H1 (cell line): ENCODE measurements at regions not wholly inside any gene's neighbourhood (a gene's known extent, or its start where the extent isn't known, plus 50 kb on each side); places are given as distances from the start of the nearest gene placed in this dataset.
A peak's percentile ranks its signal among the peaks of the same experiment; 100 is the strongest.

ENCODE experiments used
- CTCF ChIA-PET: fragments of 300-600 bp; sonication (Branson Sonifier 250); formaldehyde crosslinking; loops from one replicate; lab custom pipeline; 2021; ENCODE audit not compliant: partially characterized antibody; lab: Charles Lee
- POLR2A ChIA-PET: fragments of 300-600 bp; sonication (Branson Sonifier 250); formaldehyde crosslinking; loops from one replicate; lab custom pipeline; 2021; ENCODE audit warnings: inconsistent platforms; ENCODE audit not compliant: partially characterized antibody; lab: Charles Lee
- DNase-seq, 2 experiments: peaks; one replicate each; pipeline versions ENCODE4 v3.0.0 to v3.0.0-alpha.2; 2010 to 2022; ENCODE audit warnings: low spot score in 2 of 2, low read depth in 1 of 2, mixed read lengths in 1 of 2
- FAIRE-seq: peaks from 2 replicates; lab custom pipeline; 2011; peaks lifted over from hg19 to GRCh38; lab: Jason Lieb, UNC
- H2AFZ ChIP-seq: 2 replicates; pipeline ENCODE4 v1.8.1; 2012; ENCODE audit warnings: low read length, inconsistent platforms
- H2AK5ac ChIP-seq: 2 replicates; pipeline ENCODE4 v1.6.1; 2013; ENCODE audit warnings: low read depth, low read length
- H2BK120ac ChIP-seq: replicated peaks from 2 replicates; pipeline ENCODE3; 2013; ENCODE audit warnings: low read depth, low read length, inconsistent platforms
- H2BK12ac ChIP-seq: 2 replicates; pipeline ENCODE4 v1.6.1; 2013; ENCODE audit warnings: low read depth, low read length
- H2BK15ac ChIP-seq: 2 replicates; pipeline ENCODE4 v1.6.1; 2013; ENCODE audit warnings: low read length
- H2BK20ac ChIP-seq: 2 replicates; pipeline ENCODE4 v1.6.1; 2013; ENCODE audit warnings: low read length
- H2BK5ac ChIP-seq: 2 replicates; pipeline ENCODE4 v1.6.1; 2013; ENCODE audit warnings: low read depth, low read length
- H3K14ac ChIP-seq: 2 replicates; pipeline ENCODE4 v1.6.1; 2013; ENCODE audit warnings: inconsistent platforms; ENCODE audit not compliant: insufficient read length
- H3K18ac ChIP-seq: 2 replicates; pipeline ENCODE4 v1.6.1; 2013; ENCODE audit warnings: low read length; ENCODE audit errors: extremely low read depth
- H3K23ac ChIP-seq: 2 replicates; pipeline ENCODE4 v1.6.1; 2013; ENCODE audit warnings: inconsistent platforms; ENCODE audit not compliant: insufficient read length
- H3K23me2 ChIP-seq: 2 replicates; pipeline ENCODE4 v1.6.1; 2013; ENCODE audit warnings: low read depth, low read length
- H3K27ac ChIP-seq: 2 replicates; pipeline ENCODE4 v1.6.1; 2011; ENCODE audit warnings: low read depth, low read length, inconsistent platforms
- H3K27me3 ChIP-seq, 4 experiments: replicated peaks in 1 of 4; 1 replicate in 1 of 4; 2 replicates in 3 of 4; pipeline versions ENCODE4 v1.6.1 to v1.8.1; 2011 to 2013; ENCODE audit warnings: low read length in 3 of 4, mild to moderate bottlenecking in 3 of 4, inconsistent platforms in 2 of 4, mixed read lengths in 2 of 4, moderate library complexity in 1 of 4; ENCODE audit not compliant: control insufficient read depth in 3 of 4, insufficient read depth in 3 of 4; ENCODE audit errors: extremely low read depth in 1 of 4
- H3K36me3 ChIP-seq, 4 experiments: 2 replicates each; pipeline versions ENCODE4 v1.6.1 to v1.8.1; 2011 to 2013; ENCODE audit warnings: mild to moderate bottlenecking in 4 of 4, low read length in 3 of 4, moderate library complexity in 2 of 4, control low read depth in 1 of 4, inconsistent platforms in 1 of 4; ENCODE audit not compliant: insufficient read depth in 4 of 4, control insufficient read depth in 2 of 4
- H3K4ac ChIP-seq: replicated peaks from 2 replicates; pipeline ENCODE3; 2013; ENCODE audit warnings: low read length, low read depth, mixed read lengths, inconsistent platforms; ENCODE audit not compliant: insufficient read length
- H3K4me1 ChIP-seq, 4 experiments: replicated peaks in 1 of 4; 1 replicate in 1 of 4; 2 replicates in 3 of 4; pipeline versions ENCODE4 v1.6.1 to v1.8.1; 2011 to 2013; ENCODE audit warnings: low read length in 3 of 4, inconsistent platforms in 2 of 4, mixed read lengths in 1 of 4; ENCODE audit not compliant: insufficient read depth in 4 of 4, control insufficient read depth in 3 of 4
- H3K4me2 ChIP-seq, 2 experiments: 2 replicates each; pipeline versions ENCODE4 v1.6.1 to v1.8.1; 2011 to 2013; ENCODE audit warnings: low read depth in 2 of 2, low read length in 2 of 2, control low read depth in 1 of 2, inconsistent platforms in 1 of 2, mild to moderate bottlenecking in 1 of 2; ENCODE audit not compliant: insufficient read depth in 1 of 2
- H3K4me3 ChIP-seq, 4 experiments: fragments of 200-600, 300-600 bp in 1 of 4; sonication (generic), shearing (Covaris generic), sonication (Bioruptor Twin) in 1 of 4; 2 replicates each; pipeline versions ENCODE4 v1.5.1 to v1.8.1; 2011 to 2016; ENCODE audit warnings: low read length in 4 of 4, low read depth in 3 of 4, control low read depth in 2 of 4, inconsistent platforms in 2 of 4, mild to moderate bottlenecking in 2 of 4, mixed read lengths in 1 of 4, moderate library complexity in 1 of 4; ENCODE audit not compliant: insufficient read depth in 2 of 4; ENCODE audit errors: extremely low read depth in 1 of 4
- H3K56ac ChIP-seq: replicated peaks from 2 replicates; pipeline ENCODE3; 2013; ENCODE audit warnings: low read depth, mild to moderate bottlenecking, mixed read lengths, low read length, inconsistent platforms; ENCODE audit not compliant: insufficient read length
- H3K79me1 ChIP-seq: 2 replicates; pipeline ENCODE4 v1.6.1; 2013; ENCODE audit warnings: low read depth, low read length, control low read depth
- H3K79me2 ChIP-seq, 2 experiments: 2 replicates each; pipeline versions ENCODE4 v1.6.1 to v1.8.1; 2012 to 2013; ENCODE audit warnings: low read length in 2 of 2, mild to moderate bottlenecking in 2 of 2, inconsistent platforms in 1 of 2; ENCODE audit not compliant: insufficient read depth in 2 of 2, control insufficient read depth in 1 of 2
- H3K9ac ChIP-seq, 4 experiments: replicated peaks in 1 of 4; 1 replicate in 1 of 4; 2 replicates in 3 of 4; pipeline versions ENCODE4 v1.6.1 to v1.8.1; 2011 to 2013; ENCODE audit warnings: low read depth in 3 of 4, low read length in 3 of 4, control low read depth in 2 of 4, mild to moderate bottlenecking in 2 of 4, moderate library complexity in 2 of 4, inconsistent platforms in 1 of 4; ENCODE audit errors: extremely low read depth in 1 of 4
- H3K9me3 ChIP-seq, 2 experiments: 2 replicates each; pipeline versions ENCODE4 v1.6.1 to v1.8.1; 2012 to 2013; ENCODE audit warnings: mild to moderate bottlenecking in 2 of 2, moderate library complexity in 2 of 2, control low read depth in 1 of 2, inconsistent platforms in 1 of 2, low read depth in 1 of 2, low read length in 1 of 2, mixed read lengths in 1 of 2; ENCODE audit not compliant: insufficient read depth in 2 of 2
- H4K20me1 ChIP-seq, 2 experiments: replicated peaks in 1 of 2; 2 replicates each; pipeline versions ENCODE3 to v1.8.1; 2011 to 2013; ENCODE audit warnings: inconsistent platforms in 2 of 2, low read length in 2 of 2, mild to moderate bottlenecking in 1 of 2; ENCODE audit not compliant: insufficient read depth in 2 of 2, control insufficient read depth in 1 of 2
- H4K5ac ChIP-seq: 2 replicates; pipeline ENCODE4 v1.6.1; 2013; ENCODE audit warnings: low read length, low read depth, mixed read lengths, inconsistent platforms; ENCODE audit not compliant: insufficient read length
- H4K8ac ChIP-seq: 2 replicates; pipeline ENCODE4 v1.8.0; 2013; ENCODE audit warnings: mild to moderate bottlenecking, moderate library complexity, low read length, inconsistent platforms; ENCODE audit not compliant: insufficient read depth; ENCODE audit errors: extremely low read depth
- H4K91ac ChIP-seq: replicated peaks from 2 replicates; pipeline ENCODE3; 2013; ENCODE audit warnings: low read length, mixed read lengths, inconsistent platforms; ENCODE audit not compliant: insufficient read length
- HDAC2 ChIP-seq, 2 experiments: fragments of 300-600 bp in 1 of 2; sonication (generic) in 1 of 2; IDR thresholded peaks; 2 replicates each; pipeline ENCODE4 v1.6.1; 2011 to 2012; ENCODE audit warnings: low read depth in 2 of 2, low read length in 2 of 2, mild to moderate bottlenecking in 2 of 2, moderate library complexity in 2 of 2, borderline replicate concordance in 1 of 2, inconsistent platforms in 1 of 2
- JUND ChIP-seq: IDR thresholded peaks from 2 replicates; pipeline ENCODE4 v1.6.1; 2011; ENCODE audit warnings: mild to moderate bottlenecking, improper control_type of control experiment, low read length
- SIRT6 ChIP-seq: IDR thresholded peaks from one replicate; pipeline ENCODE4 v1.7.1; 2012; ENCODE audit warnings: low read length, inconsistent platforms
- WGBS, 2 experiments: shearing (Covaris generic) in 1 of 2; methylation state at CpG; one replicate each; pipeline versions ENCODE4 v1.1.6 to v1.1.7; 2013 to 2015; ENCODE audit warnings: low lambda C conversion rate in 2 of 2, mixed read lengths in 2 of 2, inconsistent platforms in 1 of 2, low coverage in 1 of 2, missing lambda C conversion rate in 1 of 2; ENCODE audit not compliant: insufficient replicate concordance in 2 of 2, insufficient coverage in 1 of 2, insufficient read length in 1 of 2; ENCODE audit errors: extremely low coverage in 1 of 2, missing lambda C conversion rate in 1 of 2; 5-methylcytosine and 5-hydroxymethylcytosine counted together

GRCh38 chr5:165837286-165837685, 2331.9 kb downstream of the MAT2B start:
- Histone ChIP-seq H3K4me3 (no peak overlapping the region), H3K23me2 (no peaks in the 10 kb centered on the region), H3K23ac (no peak overlapping the region), H2BK5ac (no peak overlapping the region), H4K91ac (no peak overlapping the region), H3K36me3 (no peaks in the 10 kb centered on the region), H3K79me2 (no peaks in the 10 kb centered on the region), H2AK5ac (no peak overlapping the region), H4K8ac (no peak overlapping the region), H2AFZ (peak overlapping the region; percentile 77; the same call in 1 of the 2 replicates), H3K4me1 (no peaks in the 10 kb centered on the region), H2BK15ac (no peak overlapping the region), H4K5ac (no peak overlapping the region), H3K14ac (no peak overlapping the region), H3K9me3 (no peaks in the 10 kb centered on the region), H3K56ac (no peak overlapping the region), H3K79me1 (no peaks in the 10 kb centered on the region), H4K20me1 (no peaks in the 10 kb centered on the region), H3K18ac (no peak overlapping the region), H2BK120ac (no peak overlapping the region), H3K4me2 (no peak overlapping the region), H2BK12ac (no peak overlapping the region), H3K4ac (no peak overlapping the region), H2BK20ac (no peak overlapping the region), H3K9ac (no peak overlapping the region), H3K27ac (no peak overlapping the region), H3K27me3 (no peaks in the 10 kb centered on the region)
- no peak for DNase-seq
- CTCF ChIA-PET = interaction anchor here (0.7 to 1.2 kb wide), 2 partner anchors 207 to 930 kb away, joined by 3 read pairs; no protein-coding TSS in a partner anchor
- 85% methylated on average over 2 of the region's 2 CpGs; no CpG with 5 or more reads in 1 of the 2 experiments for WGBS, 2 experiments
- POLR2A ChIA-PET = no interaction called here
- no peak for FAIRE-seq
- TF ChIP-seq HDAC2 (IDR thresholded peaks at IDR 0.05; ENCODE audit: borderline replicate concordance in 1 of 2, low read depth in 2 of 2, low read length in 2 of 2) (no peak), SIRT6 (no peak), JUND (no peak)
